Endometrium (tissue), 2 donors: ENCODE measurements at regions not wholly inside any gene's neighbourhood (a gene's known extent, or its start where the extent isn't known, plus 50 kb on each side); places are given as distances from the start of the nearest gene placed in this dataset.
"Not testable (repeated sequence)": the region's sequence is repeated elsewhere in the genome, so short reads cannot be mapped to it uniquely, and the experiment has no call there.

Experiments
- FAIRE-seq: peaks from 2 replicates; lab custom pipeline; 2012; peaks lifted over from hg19 to GRCh38; lab: Jason Lieb, UNC
- donor health status: control.
- donor health status: control.

DNA sequence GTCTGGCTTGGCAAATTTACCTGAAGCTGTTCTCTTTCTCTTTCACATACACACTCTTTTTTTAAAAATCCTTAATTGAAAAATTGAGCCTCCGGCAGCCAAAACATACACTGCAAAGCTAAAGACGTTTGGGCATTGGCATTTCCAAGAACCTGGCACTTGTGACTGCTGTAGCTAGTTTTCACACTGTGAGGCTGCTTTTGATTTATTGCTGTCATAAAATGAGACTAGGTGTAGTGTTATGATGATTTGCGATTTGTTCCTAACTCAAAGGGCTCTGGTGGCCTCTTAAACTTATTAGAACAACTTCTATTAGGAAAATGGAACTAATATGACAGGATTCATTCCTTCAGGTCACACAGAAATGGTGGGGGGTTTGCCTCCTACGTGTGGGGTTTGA lies 377.1 kb upstream of the FAR2 start:
- FAIRE-seq = no peak

- FAIRE-seq = no peak
Observed at GRCh38 chr12:28775556-28775955, 373.5 kb upstream of the FAR2 start.

- FAIRE-seq = no peak
Observed at GRCh38 chr12:28776220-28776619, 372.9 kb upstream of the FAR2 start.

DNA sequence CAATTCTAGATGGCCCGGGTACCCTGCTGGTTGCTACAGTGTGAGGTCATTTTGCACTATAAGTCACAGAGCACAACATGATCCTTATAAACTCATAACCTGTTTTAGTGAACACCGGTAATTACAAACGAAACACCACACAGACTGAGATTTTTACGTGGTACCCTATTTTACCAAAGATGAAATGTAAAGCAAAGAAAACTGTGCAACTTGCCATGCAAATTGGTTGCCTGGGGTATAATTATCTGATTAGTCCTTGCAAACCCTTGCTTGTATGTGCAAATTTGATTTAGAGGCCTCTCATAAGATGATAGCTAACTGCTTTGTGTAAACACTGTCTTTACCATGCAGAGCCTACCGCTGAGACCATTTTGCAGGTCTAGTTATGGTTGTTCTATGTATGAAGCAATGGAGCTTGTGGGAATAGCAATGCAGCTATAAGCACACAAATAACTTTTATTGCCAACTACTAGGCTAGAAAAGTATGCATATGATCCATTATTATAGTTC lies 372.1 kb upstream of the FAR2 start:
- FAIRE-seq = no peak

DNA sequence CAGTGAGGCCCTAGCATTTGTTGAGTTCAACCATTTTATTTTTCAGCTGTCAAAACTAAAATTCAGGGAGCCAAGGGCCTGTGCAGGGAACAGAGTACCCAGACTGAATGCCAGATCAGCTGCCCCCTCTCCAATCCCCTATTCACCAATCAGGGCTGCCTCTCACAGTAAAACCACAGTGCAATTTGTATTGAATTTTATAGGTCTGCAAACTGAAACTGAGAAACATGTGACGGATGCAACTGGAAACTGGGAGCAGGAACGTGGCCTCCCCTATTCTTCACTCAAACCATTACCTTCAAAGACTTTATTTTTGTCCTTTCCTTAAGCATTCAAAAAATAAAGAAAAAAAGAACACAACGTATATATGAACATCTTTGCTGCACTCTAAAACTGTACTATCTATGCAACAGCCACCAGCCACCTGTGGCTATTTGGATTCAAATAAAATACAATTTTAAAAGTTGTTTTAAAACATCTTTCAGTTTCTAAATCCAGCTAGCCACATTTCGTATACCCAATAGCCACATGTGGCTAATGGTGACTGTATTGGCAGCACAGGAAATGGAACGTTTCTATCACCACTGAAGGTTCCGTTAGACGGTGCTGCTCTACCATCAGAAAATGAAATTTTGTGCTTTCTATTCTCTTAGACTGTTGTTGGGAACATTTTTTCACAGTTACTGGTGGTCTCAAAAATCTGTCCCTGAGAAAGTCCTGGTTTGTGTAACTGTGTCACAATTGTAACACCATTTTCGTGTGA lies 371.3 kb upstream of the FAR2 start:
- no peak for FAIRE-seq

DNA sequence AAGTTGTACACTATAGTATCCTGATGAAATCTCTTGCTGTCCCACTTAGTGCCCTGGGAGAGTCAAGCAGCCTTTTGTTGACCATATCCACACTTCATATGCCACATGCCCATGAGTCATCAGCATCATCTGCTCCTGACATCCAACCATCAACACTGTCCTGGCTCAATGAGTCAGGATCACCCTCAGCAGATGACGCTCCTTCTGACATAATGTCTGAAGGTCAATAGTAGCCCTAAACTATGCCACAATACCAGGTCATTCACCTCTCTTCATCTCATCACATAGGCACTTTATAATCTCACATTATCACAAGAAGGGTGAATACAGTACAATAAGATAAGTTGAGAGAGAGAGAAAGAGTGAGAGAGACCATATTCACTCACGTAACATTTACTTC lies 369.0 kb upstream of the FAR2 start:
- FAIRE-seq = no peak

DNA sequence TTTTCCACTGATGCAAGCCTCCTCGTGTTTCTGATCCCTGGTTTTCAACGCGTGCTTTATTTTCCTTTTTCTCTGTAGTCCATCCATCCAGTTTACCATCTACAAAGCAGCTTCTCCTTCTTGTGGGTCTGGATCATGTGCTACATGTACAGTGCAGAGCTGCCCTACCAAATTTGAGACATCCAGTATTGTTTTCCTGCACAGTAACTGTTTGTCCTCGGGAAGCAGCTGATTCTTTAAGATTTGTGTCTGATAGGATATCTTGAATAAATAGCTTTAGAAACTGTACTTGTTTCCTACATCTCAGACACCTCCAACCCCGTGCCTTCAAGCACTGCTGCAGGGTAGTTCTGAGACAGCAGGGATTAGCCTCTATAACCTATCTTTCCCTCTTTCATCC lies 368.1 kb upstream of the FAR2 start:
- no peak for FAIRE-seq

- FAIRE-seq = no peak
Observed at GRCh38 chr12:28781671-28782652, 367.1 kb upstream of the FAR2 start.

- no peak for FAIRE-seq
Observed at GRCh38 chr12:28782812-28783211, 366.3 kb upstream of the FAR2 start.

DNA sequence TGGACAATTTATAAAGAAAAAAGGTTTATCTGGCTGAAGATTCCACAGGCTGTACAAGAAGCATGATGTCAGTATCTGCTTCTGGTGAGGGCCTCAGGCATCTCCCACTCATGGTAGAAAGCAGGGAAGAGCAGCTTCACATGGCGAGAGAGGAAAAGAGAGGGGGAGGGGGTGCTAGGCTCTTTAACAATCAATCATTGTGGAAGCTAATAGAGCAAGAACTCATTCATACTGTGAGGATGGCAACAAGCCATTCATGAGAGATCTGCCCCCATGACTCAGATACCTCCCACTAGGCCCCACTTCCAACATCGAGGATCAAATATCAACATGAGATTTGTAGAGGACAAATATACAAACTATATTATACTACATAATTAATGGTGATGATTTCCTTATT lies 361.9 kb upstream of the FAR2 start:
- FAIRE-seq = no peak

- not testable (repeated sequence) for FAIRE-seq
Observed at GRCh38 chr12:28788256-28788655, 360.8 kb upstream of the FAR2 start.

GRCh38 chr12:28793581-28794151 lies 355.4 kb upstream of the FAR2 start:
- no peak for FAIRE-seq

- no peak for FAIRE-seq
Observed at GRCh38 chr12:28794211-28794610, 354.9 kb upstream of the FAR2 start.

DNA sequence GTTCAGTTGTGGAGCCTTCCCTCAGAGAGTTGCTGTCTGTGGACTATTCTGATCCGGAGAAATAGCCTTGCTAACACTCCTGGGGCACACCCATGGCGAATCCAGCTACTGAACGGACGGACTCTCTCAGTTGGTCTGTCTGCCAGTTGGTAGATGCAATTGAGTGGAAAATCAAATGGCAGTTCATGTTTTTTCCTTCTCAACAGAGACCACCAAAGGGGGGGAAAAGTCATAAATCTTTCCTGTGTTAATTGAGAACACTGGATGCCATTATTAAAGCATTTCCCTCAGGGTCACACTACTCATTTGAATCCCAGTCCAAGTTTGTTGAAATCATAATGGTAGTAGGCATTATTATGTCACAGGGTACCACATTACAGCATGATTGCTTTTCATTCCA lies 354.3 kb upstream of the FAR2 start:
- FAIRE-seq = no peak

- FAIRE-seq = no peak
Observed at GRCh38 chr12:28795311-28795710, 353.8 kb upstream of the FAR2 start.

GRCh38 chr12:28799348-28799747 lies 349.7 kb upstream of the FAR2 start:
- FAIRE-seq = no peak

- FAIRE-seq = no peak
Observed at GRCh38 chr12:28800129-28800528, 348.9 kb upstream of the FAR2 start.

DNA sequence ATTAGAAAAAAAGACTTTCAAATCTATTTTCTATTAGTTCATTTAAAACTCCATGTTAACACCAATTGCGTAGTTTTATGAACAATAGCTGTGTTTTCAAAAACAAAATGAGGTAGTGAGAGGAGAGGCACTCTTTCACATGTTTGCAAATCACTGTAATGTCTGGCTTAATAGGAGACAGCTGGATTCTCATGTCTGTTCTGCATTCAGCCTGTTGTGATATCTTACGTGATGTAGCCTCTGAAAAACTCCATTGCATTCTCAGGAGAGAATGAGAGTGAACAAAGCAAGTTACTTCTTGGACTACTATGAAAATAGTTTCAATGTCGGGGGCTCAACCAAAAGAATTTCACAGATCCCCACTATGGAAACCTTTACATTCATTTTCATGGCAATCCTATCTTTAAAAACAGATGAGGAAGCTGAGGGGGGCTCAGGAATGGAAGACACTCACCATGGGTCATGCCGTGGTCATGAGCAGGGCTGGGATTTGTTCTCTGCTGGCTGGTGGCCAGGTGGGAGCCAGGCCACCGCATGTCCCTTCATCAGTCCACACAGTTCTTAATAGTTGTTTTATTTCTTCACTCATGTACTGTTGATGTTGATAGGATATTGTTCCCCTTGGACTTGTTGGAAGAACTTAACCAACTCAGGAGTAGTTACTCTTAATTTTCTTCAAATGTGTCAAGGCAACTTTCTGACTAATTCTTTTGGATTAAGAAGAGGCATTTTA lies 346.2 kb upstream of the FAR2 start:
- peak; percentile 26 for FAIRE-seq

DNA sequence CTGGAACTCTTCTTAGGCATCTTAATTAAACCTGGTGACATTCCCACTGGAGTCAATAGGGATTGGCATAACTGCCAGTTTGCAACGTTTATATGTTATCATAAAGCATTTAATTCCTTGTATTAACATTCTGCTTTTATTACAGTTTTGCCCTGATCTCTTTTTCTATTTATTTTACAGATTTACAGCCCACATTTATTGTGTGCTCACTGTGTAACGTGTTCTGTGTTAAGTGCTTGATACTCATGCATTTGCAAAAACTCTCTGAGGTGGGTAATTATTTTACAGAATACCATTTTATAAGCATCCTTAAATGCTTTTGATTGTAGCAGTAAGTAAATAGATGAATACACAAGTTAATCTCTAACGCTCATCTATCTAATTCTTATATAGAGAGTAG lies 341.5 kb upstream of the FAR2 start:
- FAIRE-seq = no peak

- FAIRE-seq = no peak
Observed at GRCh38 chr12:28811457-28811856, 337.6 kb upstream of the FAR2 start.

DNA sequence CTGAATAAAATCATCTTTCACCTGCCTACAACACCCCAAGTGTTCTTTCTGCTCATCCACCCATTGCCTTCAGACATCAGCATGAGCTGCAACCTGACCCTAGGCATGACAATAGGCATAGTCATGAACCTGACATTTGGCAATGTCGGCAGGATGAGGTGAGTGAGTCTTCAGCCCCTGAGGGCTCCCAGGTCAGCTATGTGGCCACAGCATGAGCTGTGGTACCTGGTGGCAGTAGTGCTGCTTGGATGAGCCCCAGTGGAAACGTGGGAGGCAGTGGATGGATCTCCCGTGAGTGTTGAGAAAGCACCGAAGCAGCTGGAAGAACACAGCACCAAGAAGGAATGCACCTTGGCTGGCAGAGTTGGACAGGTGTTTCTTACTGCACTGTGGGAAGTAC lies 334.8 kb upstream of the FAR2 start:
- no peak for FAIRE-seq

DNA sequence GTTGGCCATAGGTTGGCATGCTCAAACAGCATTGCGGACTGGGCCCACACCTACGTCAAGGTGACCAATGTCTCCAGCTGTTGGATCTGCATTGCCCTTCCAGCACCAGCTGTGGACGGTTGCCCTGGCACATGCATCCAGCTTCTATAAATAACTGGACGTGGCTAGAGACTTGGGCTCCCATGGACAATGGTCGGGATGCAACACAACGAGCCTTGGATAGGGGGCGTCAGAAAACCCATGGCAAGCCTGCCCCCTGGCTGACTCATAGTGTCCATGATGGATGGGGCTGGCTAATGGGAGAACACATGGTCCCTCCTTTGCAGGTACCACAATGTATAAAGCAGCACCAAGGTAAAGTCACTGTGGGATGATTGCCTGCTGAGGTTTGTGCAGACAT lies 331.6 kb upstream of the FAR2 start:
- FAIRE-seq = no peak
